ENCODE measurements at regions not wholly inside any gene's neighbourhood (a gene's known extent, or its start where the extent isn't known, plus 50 kb on each side); places are given as distances from the start of the nearest gene placed in this dataset.

DNA sequence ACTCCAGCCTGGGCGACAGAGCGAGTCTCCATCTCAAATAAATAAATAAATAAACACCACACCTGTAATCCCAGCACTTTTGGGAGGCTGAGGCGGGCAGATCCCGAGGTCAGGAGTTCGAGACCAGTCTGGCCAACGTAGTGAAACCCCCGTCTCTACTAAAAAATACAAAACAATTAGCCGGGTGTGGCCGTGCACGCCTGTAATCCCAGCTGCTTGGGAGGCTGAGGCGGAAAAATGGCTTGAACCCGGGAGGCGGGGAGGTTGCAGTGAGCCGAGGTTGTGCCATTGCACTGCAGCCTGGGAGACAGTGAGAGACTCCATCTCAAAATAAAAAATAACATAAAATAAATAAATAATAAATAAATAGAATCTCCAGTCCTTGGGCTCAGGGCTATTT lies 185.8 kb downstream of the SHOX start:
- TF ChIP-seq ZNF565 (CRISPR knock-in tag; conservative IDR thresholded peaks at IDR 0.05; ENCODE audit: low read depth) (no peak), ZFP3 (CRISPR knock-in tag; IDR thresholded peaks at IDR 0.05) (no peak), ARNTL (CRISPR knock-in tag; IDR thresholded peaks at IDR 0.05; ENCODE audit: borderline replicate concordance, low read depth) (no peak), ZFP30 (CRISPR knock-in tag; IDR thresholded peaks at IDR 0.05) (no peak), ZNF70 (CRISPR knock-in tag; IDR thresholded peaks at IDR 0.05) (no peak), GLIS3 (CRISPR knock-in tag; IDR thresholded peaks at IDR 0.05) (no peak), OSR1 (CRISPR knock-in tag; IDR thresholded peaks at IDR 0.05) (no peak), ISL1 (CRISPR knock-in tag; IDR thresholded peaks at IDR 0.05) (no peak), POU6F1 (CRISPR knock-in tag; IDR thresholded peaks at IDR 0.05; ENCODE audit: borderline replicate concordance, low read depth) (no peak), BACH2 (CRISPR knock-in tag; IDR thresholded peaks at IDR 0.05; ENCODE audit: borderline replicate concordance) (no peak), PPARA (CRISPR knock-in tag; IDR thresholded peaks at IDR 0.05; ENCODE audit: borderline replicate concordance) (no peak), TOX (CRISPR knock-in tag; IDR thresholded peaks at IDR 0.05; ENCODE audit: borderline replicate concordance) (no peak), CSDC2 (CRISPR knock-in tag; IDR thresholded peaks at IDR 0.05) (no peak), SNAI2 (CRISPR knock-in tag; IDR thresholded peaks at IDR 0.05) (no peak)
- TF ChIP-seq, protein P1, sequence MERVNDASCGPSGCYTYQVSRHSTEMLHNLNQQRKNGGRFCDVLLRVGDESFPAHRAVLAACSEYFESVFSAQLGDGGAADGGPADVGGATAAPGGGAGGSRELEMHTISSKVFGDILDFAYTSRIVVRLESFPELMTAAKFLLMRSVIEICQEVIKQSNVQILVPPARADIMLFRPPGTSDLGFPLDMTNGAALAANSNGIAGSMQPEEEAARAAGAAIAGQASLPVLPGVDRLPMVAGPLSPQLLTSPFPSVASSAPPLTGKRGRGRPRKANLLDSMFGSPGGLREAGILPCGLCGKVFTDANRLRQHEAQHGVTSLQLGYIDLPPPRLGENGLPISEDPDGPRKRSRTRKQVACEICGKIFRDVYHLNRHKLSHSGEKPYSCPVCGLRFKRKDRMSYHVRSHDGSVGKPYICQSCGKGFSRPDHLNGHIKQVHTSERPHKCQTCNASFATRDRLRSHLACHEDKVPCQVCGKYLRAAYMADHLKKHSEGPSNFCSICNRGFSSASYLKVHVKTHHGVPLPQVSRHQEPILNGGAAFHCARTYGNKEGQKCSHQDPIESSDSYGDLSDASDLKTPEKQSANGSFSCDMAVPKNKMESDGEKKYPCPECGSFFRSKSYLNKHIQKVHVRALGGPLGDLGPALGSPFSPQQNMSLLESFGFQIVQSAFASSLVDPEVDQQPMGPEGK (CRISPR knock-in tag; IDR thresholded peaks at IDR 0.05; ENCODE audit: borderline replicate concordance), result no peak
- no peak for ATAC-seq

- no peak for TF ChIP-seq SNAI2 (CRISPR knock-in tag; IDR thresholded peaks at IDR 0.05)
- no peak for TF ChIP-seq BACH2 (CRISPR knock-in tag; IDR thresholded peaks at IDR 0.05; ENCODE audit: borderline replicate concordance)
- TF ChIP-seq ZNF70 (CRISPR knock-in tag; IDR thresholded peaks at IDR 0.05), result no peak
- TF ChIP-seq TOX (CRISPR knock-in tag; IDR thresholded peaks at IDR 0.05; ENCODE audit: borderline replicate concordance), result no peak
- TF ChIP-seq ZNF565 (CRISPR knock-in tag; conservative IDR thresholded peaks at IDR 0.05; ENCODE audit: low read depth), result no peak
- no peak for TF ChIP-seq ZC3H10 (CRISPR knock-in tag; IDR thresholded peaks at IDR 0.05)
- no peak for TF ChIP-seq GLIS3 (CRISPR knock-in tag; IDR thresholded peaks at IDR 0.05)
- TF ChIP-seq TCF4 (CRISPR knock-in tag; IDR thresholded peaks at IDR 0.05; ENCODE audit: borderline replicate concordance), result no peak
- no peak for TF ChIP-seq POU6F1 (CRISPR knock-in tag; IDR thresholded peaks at IDR 0.05; ENCODE audit: borderline replicate concordance, low read depth)
Measured at GRCh38 chrX:810186-810585, 179.6 kb downstream of the SHOX start.

GRCh38 chrX:809081-809480 lies 178.5 kb downstream of the SHOX start:
- TF ChIP-seq ESRRG (CRISPR knock-in tag; IDR thresholded peaks at IDR 0.05), result no peak
- TF ChIP-seq ISL1 (CRISPR knock-in tag; IDR thresholded peaks at IDR 0.05), result no peak
- TF ChIP-seq BACH2 (CRISPR knock-in tag; IDR thresholded peaks at IDR 0.05; ENCODE audit: borderline replicate concordance), result no peak
- no peak for ATAC-seq

More at GRCh38 chrX:810186-810585, 179.6 kb downstream of the SHOX start:
- no peak for ATAC-seq

DNA sequence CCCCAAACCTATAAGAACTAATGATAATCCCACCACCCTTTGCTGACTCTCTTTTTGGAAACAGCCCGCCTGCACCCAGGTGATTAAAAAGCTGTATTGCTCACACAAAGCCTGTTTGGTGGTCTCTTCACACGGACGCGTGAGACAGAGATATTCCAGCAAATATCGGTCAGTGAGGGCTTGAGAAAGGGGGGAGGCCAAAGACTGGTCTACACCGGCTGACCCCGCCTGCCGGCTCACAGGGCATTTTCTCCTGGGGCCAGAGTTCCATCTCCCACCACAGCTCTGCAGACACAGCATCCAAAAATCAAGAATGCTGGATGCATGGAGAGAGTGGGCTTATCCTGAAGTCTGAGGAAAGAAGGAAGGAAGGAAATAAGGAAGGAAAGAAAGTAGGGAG lies 176.0 kb downstream of the SHOX start:
- TF ChIP-seq TCF4 (CRISPR knock-in tag; IDR thresholded peaks at IDR 0.05; ENCODE audit: borderline replicate concordance) (no peak), TSHZ2 (CRISPR knock-in tag; IDR thresholded peaks at IDR 0.05) (no peak), GLIS3 (CRISPR knock-in tag; IDR thresholded peaks at IDR 0.05) (no peak)
- ATAC-seq, result no peak
